GM18868 (cell line): ENCODE measurements at regions not wholly inside any gene's neighbourhood (a gene's known extent, or its start where the extent isn't known, plus 50 kb on each side); places are given as distances from the start of the nearest gene placed in this dataset.

Experiments
- ATAC-seq: cut with Tn5 transposase; IDR thresholded peaks from one replicate; pipeline ENCODE4 v1.9.1; 2021; ENCODE audit warnings: mild to moderate bottlenecking, moderate library complexity; ENCODE audit not compliant: unreplicated experiment

DNA sequence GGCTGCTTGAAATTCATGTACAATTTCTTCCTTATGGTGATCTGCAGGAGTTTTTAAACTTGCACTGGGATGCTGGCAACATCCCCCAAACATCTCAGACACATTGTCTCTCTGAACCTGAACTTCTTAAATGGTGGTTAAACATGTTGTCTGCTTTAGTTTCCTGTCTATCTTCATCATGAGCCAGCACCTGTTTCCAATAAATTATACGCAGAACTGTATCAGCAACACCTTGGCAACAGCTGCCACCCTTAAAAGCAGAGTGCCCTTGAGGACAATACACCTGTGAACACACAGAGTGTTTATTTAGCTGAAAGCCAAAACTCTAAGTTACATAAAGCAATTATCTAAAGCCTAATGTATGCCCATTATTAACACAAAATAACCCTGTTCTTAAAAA, 242.9 kb downstream of the WNT5A start:
- ATAC-seq, result no peak

DNA sequence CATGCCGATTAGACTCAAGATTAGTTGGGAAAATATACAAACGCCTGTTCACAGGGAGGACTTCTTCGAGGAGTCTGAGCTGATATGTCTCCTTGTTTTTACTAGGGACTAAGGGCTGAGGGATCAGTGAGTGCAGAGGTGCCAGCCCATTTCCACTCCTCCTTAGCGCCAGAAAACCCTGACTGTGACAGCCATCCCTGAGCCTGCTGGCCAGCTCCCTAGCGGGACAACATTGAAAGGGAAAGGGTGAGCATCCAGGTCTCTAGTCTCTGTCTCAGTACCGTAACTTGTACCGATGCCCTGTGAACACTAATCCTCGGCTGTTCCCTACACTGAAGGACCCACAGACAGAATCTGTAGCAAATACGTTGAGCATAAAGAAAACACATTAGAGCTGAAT, 243.4 kb downstream of the WNT5A start:
- ATAC-seq, result no peak

DNA sequence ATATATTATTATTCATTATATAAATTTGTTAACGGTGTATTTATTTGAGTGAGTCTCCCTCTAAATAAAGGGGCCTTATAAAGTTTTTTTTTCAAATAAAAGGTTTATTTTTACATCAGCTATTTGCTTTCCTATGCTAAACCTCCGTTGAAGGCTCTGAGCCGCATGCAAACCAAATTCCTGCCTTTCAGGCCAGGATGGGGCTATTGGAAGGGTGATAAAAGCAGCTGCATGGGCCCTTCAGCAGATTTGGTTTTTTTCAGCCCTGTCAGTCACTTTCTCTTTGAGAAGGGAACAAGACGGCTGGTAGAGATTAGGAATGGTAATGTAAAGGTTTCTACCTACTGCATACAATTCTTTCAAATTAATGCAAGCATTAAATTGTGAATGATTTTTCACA, 244.2 kb downstream of the WNT5A start:
- ATAC-seq, result no peak

DNA sequence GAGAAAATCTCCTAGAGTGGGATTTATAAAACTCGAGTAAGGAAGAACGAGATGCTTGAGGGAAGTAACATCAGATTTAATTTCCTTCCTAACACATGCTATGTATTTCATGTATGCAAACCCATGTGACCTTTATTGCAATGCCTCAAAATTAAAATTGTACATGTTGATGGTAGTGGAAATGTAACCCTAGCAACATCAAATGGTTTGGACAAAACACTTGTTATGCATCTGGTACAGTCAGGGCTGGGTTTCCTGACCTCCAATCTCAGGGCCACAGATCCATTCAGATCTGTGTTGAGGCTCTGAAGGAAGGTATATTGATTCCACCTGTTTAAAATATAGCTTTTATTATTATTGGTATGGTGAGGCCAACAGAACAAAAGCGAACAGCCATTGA, 246.0 kb downstream of the WNT5A start:
- ATAC-seq, result no peak

DNA sequence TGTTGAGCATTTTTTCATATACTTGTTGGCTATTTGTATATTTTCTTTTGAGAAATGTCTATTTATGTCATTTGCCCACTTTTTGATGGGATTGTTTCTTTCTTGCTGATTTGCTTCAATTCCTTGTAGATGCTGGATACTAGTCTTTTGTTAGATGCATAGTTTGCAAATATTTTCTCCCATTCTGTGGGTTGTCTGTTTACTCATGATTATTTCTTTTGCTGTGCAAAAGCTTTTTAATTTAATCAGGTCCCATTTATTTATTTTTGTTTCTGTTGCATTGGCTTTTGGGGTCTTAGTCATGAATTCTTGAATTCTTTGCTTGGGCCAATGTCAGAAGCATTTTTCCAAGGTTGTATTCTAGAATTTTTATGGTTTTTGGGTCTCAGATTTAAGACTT, 251.7 kb downstream of the WNT5A start:
- no peak for ATAC-seq

DNA sequence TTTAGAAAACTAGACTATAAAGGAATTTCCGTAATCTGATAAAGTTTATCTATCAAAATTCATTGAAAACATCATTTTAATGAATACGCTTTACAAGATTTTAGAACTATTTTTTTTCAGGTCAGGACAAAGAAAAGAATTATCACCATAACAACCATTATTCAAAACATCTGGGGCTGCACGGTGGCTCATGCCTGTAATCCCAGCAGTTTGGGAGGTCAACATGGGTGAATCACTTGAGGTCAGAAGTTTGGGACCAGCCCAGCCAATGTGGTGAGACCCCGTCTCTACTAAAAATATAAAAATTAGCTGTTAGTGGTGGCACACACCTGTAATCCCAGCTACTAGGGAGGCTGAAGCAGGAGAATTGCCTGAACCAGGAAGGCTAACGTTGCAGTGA, 260.4 kb downstream of the WNT5A start:
- ATAC-seq, result no peak

DNA sequence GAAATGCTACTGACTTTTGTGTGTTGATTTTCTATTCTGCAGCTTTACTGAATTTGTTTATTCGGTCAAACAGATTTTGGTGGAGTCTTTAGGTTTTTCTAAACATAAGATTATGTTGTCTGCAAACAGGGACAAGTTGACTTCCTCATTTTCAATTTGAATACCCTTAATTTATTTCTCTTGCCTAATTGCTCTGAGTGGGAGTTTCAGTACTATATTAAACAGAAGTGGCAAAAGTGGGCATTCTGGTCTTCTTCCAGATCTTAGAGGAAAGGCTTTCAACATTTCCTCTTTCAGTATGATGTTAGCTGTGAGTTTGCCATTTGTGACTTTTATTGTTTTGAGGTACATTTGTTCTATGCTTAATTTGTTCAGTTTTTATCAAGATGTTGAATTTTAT, 268.5 kb downstream of the WNT5A start:
- ATAC-seq, result no peak

DNA sequence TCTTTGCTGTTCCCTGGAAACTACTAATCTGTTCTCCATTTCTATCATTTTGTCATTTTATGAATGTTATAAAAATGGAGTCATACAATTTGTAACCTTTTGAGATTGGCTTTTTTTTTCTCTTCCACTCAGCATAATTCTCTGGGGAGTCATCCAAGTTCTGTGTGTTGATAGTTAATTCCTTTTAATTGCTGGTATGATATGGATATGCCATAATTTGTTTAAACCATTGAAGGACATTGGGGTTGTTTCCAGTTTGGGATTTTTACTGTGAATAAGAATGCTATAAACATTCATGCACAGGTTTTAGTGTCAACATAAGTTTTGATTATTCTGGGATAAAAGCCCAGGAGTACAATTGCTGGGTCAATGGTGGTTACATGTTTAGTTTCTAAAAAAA, 279.4 kb downstream of the WNT5A start:
- ATAC-seq, result no peak

DNA sequence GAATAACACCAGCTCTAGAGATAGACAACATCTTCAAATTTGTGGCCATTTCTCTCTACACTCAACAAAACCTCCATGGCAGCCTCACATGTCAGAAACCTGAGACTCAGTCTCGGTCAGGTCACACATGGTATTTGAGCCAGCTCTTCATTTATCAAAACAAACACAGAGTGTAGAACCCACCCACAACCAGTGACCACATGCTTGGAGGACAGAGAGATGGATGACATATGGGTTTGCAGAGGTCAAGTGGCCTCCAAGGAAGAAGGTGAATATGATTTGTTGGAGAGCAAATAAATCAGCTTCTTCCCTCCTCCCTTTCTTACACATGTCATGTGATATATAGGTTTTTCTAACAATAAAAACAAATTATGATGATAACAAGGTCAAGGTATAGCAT, 278.1 kb upstream of the LRTM1 start:
- no peak for ATAC-seq

DNA sequence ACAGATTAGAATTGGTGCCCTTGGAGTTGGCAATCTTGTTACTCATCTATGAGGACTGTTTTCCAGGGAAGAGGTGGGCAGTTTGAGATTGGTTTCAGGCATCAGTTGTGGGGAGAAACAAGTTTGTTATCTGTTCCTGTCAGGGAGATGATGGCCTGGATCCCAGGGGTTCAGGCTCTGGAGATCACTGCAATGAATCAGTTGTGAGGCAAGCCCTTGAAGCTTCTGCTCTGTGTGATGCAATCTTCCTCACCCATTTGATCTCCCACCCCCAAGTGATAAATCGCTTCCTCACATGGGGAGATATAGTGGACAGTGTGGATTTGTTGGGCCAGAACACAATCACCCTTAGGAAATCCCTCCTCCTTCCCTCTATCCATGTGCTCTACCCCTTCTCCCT, 276.6 kb upstream of the LRTM1 start:
- ATAC-seq, result no peak

DNA sequence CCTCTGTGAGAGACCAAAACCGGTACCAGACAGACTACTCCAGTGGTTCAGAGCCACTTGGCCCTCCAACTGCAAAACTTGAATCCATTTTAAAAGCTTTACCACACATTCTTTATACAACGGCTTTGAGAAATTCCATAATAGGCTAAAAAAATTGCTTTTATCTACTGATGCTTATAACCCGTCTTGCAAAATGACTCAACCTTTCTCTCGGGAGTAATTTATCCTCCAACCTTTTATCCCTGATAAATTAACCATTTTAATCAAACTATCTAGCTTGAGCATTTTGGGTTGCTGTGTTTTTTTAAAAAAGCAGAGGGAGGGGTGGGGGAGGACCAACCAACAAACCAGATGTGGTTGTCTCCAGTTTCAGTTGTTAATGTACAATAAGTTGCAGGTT, 275.7 kb upstream of the LRTM1 start:
- no peak for ATAC-seq

DNA sequence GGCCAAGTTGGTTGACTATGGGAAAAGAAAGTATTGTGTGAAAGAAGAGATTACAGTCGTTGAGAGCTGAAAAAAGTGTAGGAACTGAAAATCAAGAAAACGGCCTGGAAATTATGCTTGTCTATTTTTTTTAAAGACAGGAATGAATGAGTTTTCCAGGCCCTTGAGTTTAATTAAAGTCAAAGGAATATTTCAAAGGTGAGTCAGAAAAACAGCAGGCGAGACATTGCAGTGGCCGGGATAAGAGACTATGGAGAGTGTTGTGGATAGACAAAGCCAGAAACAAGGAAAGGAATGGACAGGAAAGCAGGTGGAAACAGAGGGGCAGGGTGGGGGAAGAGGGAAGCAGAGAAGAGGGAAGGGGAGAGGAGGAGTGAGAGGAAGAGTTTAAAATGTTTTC, 275.1 kb upstream of the LRTM1 start:
- no peak for ATAC-seq

DNA sequence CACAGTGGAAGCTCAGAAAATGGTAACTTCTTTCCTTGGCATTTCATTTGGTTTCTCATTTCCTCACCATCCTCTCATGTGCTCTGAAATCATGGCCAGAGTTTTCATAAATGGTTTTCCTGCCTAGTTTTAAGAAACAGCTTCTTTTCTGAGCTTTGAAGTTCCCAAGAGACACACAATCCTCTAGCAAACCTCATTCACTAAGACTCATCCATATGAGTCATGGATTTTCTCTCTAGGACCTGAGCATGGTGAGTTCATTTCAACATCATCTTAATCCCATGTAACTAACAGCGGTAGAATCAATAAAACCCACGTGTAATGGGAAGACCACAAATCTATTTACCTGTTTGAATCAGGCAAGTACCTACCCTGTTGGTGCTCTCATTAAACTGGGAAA, 274.5 kb upstream of the LRTM1 start:
- no peak for ATAC-seq

DNA sequence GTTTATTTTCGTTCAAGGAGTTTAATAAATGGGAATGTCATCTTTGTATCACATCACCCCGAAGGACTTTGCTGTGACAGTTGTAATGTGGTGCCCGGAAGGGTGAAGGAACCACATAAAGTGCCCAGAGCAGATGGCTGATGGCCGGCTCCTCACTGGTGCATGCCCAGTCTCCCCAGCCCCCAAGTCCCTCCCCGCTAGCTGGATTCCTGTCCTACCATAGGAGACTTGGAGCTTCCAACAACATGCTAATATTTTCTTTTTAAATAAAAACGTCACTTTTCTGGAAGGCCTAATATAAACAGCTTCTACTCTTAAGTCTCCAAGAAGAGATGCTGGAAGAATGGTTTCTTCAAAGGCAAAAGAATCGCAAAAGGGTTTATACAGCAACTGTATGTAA, 273.9 kb upstream of the LRTM1 start:
- ATAC-seq, result no peak

DNA sequence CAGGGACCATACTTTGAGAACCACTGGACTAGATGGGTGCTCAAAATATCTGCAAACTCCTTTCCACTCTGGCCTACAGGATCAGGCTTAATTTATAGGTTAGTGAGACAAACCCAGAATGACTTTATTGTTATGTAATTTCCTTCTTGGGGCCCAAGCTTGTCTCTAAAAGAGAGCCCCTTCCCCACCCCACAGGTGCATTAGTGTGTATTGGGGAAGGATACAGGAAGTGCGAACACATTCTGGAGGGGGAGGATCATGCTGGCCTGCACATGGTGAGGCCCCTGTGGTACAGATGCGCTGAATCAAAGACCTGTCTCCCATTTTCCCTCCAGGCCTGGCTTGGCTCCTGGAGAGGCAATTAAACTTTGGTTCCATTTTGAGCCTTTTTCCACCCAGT, 273.0 kb upstream of the LRTM1 start:
- no peak for ATAC-seq

DNA sequence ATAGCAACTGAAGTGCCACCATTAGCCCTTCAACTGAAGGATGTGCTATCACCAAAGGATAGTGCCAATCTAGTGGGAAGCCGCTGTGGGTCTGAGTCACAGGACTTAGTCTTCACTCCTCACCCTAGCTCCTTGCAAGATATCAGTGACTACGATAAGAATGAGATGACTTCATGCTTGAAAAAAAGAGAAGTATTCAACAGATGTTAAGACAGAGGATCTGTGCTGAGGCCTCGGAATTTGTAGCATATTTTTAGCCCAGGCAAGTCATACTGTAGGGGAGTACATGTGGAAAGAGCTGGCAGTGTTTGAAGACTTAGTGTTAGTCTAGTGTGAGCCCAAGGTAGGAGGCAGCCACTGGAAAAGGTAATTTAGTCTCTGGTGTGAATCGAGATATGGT, 270.7 kb upstream of the LRTM1 start:
- no peak for ATAC-seq

DNA sequence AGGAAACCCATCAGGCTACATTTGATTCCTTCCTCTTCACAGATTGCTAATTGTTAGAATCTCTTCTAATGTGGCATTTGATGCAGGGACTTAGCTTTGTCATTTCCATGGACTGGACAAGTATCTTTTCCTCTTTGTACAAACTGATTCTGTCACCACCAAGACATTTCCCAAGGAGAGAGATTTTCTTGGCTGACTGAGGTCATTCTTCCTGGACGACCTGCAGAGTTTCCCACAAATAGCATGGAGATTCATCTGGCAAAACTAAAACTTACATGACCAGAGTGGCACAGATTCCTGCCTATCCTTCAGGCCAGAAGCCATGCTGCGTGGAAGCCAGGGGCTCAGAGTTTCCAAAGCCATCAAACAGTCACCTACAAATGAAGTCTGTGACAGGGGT, 269.2 kb upstream of the LRTM1 start:
- ATAC-seq, result no peak

DNA sequence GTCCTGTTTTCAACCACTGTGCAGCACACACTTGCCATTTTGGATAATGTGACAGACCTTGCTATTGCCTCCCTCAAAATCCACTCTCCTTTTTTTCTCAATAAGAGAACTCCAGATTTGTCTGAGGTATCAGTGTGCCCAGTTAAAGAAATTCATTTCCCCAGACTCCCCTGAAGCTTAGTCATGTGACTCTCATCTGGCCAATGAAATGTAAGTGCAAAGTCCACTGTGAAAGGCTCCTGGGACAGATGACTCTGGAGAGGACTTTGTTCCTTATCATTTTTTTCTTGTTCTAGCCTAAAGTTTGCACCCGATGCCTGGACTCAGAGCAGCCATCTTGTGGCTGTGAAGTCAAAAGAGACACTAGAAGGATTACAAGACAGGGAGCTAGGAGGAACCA, 268.6 kb upstream of the LRTM1 start:
- no peak for ATAC-seq

DNA sequence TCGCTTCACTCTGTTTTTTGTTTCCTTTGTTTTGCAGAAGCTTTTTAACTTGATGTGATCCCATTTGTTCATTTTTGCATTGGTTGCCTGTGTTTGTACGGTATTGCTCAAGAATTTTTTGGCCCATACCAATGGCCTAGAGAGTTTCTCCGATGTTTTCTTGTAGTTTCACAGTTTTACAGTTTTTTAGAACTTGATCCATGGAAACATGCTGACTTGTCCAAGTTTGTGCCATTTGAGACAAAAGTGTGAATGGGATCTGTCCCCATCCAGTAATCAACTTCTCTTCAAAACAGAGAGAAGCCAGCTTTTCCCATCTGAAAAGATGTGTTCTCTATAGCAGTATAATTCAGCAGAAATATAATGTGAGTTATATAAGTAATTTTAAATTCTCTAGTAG, 266.5 kb upstream of the LRTM1 start:
- ATAC-seq, result no peak

DNA sequence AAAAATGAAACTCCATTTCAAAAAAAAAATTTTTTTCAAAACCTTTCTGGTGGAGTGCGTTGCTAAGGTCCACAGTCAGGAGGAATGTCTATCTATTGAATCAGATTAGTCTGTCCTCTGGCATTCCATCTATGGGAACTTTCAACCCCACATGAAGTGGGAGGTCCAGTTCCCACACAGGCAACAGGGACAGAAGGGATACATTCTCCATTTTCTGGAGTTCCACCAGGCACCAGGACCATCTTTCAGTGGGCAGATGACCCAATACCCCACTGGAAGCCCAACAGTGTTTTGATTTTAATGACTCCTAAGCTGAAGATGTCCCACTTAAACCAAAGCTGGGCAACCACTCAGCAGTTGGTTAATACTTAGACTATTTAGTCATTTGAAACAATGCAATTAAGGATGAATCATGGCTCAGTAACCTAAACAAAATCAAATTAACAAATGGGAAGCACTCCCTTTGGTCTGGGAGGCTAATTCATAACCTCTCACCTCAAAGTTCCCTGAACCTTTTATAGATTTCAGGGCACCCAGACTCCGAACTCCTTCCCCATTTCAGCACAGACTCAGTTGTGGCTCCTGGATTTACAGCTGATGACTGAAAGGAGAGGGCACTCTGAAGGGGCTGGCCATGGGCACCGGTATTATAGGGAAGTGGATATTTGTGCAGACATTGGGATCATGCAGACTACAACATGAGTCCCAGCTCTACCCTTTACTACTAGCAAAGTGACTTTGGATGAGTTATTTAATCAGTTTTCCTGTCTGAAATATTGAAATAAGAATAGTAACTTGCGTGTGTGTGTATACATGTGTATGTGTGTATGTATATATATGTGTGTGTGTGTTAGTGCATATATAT, 264.3 kb upstream of the LRTM1 start:
- ATAC-seq, result no peak

DNA sequence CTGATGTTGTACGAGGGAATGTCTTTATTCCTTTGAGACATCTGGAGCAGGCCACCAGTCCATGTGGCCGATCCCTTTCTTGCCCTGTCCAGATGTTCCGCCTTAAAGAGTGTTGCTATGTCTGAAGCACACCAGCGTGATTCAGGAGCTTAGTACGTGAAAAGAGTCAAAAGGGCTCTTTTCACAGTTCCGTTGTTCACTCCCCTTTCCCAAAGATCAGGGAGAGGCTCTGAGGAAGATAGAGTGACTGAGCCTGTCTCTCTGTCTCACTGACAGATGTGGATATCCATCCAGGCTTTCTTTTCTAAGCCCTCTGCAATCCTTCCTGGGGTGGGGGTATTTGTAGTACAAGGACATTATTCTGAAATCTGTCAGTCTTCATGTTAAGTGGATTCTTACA, 262.5 kb upstream of the LRTM1 start:
- ATAC-seq, result no peak

DNA sequence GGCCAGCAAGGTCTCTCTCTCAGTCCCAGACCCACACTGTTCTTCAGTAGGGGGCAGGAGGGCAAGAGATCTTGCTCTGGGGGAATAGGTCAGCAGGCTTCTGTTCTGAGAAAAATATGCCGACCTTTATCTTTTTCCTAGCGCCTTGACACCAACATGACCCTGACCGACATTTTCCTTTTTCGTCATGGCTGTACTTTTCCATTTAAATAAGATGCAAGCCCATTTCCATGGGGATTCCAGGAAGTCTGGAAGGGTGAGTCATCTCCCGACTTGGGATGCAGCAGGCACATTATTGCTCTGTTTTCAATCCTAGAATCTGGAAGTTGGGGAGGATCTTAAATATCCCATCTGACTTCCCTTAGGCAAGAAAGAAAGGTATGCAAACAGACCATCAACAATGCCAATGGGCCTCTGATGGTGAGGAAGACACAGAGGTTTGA, 261.5 kb upstream of the LRTM1 start:
- ATAC-seq, result no peak

DNA sequence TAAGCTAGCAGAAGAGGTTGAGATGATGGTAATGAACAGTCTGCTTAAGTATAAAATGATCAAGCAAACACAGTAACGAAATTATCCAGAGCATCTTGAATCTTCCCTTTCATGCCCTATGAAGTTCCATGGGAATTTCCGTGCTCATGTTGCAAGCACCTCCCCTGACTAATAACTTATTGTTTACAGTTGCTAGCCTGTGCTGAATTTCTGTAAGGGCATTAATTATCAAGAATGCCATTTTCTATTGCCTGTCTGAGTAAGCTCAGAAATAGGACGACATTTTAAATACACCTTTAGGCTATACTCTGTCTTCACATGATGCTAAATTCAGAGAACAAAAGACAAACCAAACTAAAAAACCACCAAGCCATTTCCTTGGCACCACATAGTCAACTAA, 257.5 kb upstream of the LRTM1 start:
- ATAC-seq, result no peak
